ENCODE measurements at regions not wholly inside any gene's neighbourhood (a gene's known extent, or its start where the extent isn't known, plus 50 kb on each side); places are given as distances from the start of the nearest gene placed in this dataset.
"Not testable (repeated sequence)": the region's sequence is repeated elsewhere in the genome, so short reads cannot be mapped to it uniquely, and the experiment has no call there.

DNA sequence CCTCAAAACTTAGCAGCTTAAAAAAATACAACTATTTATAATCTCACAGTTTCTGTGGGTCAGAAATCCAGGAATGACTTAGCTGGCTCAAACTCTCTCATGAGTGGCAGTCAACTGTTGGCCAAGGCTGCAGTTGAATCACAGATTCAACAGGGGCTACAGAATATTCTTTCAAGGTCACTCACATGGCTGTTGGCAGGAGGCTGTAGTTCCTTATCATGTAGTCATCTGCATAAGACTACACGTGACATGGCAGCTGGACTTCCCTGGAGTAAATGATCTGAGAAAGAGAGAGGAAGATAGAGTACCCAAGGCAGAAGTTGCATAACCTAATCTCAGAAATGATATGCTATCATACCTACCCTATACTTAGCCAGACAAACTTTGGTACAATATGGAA lies 75.2 kb upstream of the TSPAN2 start:
- H3K4me3 ChIP-seq (ENCODE audit: low read length in 2 of 2): no peak overlapping the region
- no peaks in the 10 kb centered on the region for H3K9me3 ChIP-seq (ENCODE audit: control insufficient read depth in 2 of 2, insufficient read depth in 1 of 2, low read length in 1 of 2)
- no peak for DNase-seq (ENCODE audit: low read depth in 6 of 9, low spot score in 9 of 9)
- H3K36me3 ChIP-seq (ENCODE audit: control insufficient read depth in 2 of 2, insufficient read depth in 2 of 2, low read length in 1 of 2): no peaks in the 10 kb centered on the region
- no peaks in the 10 kb centered on the region for H3K27me3 ChIP-seq (ENCODE audit: control insufficient read depth in 2 of 2, insufficient read depth in 1 of 2, low read length in 1 of 2)
- WGBS: 98% methylated on average over 1 of the region's 1 CpG
- H3K27ac ChIP-seq (ENCODE audit: low read depth in 1 of 2, low read length in 1 of 2): no peak overlapping the region
- H3K4me1 ChIP-seq (ENCODE audit: control insufficient read depth in 2 of 2, insufficient read depth in 2 of 2, low read length in 2 of 2): no peaks in the 10 kb centered on the region

DNA sequence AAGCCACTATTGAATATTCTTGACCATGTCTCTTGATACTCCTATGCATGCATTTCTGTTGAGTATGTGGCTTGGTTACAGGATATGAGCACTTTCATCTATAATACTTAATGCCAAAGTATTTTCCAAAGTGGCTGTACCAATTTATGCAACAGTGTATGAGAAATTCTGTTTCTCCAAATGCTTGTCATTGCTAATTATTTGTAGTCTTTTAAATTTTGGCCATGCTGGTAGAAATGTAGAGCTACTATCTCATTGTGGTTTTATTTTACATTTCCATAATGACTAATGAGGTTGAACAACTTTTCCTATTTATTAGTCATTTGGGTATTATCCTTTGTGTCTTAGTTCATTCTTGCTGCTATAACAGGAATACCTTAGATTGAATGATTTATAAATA lies 71.4 kb upstream of the TSPAN2 start:
- no peaks in the 10 kb centered on the region for H3K27me3 ChIP-seq (ENCODE audit: control insufficient read depth in 2 of 2, insufficient read depth in 1 of 2, low read length in 1 of 2)
- no peak overlapping the region for H3K27ac ChIP-seq (ENCODE audit: low read depth in 1 of 2, low read length in 1 of 2)
- no peaks in the 10 kb centered on the region for H3K4me1 ChIP-seq (ENCODE audit: control insufficient read depth in 2 of 2, insufficient read depth in 2 of 2, low read length in 2 of 2)
- no peaks in the 10 kb centered on the region for H3K9me3 ChIP-seq (ENCODE audit: control insufficient read depth in 2 of 2, insufficient read depth in 1 of 2, low read length in 1 of 2)
- no peak for DNase-seq (ENCODE audit: low read depth in 6 of 9, low spot score in 9 of 9)
- H3K36me3 ChIP-seq (ENCODE audit: control insufficient read depth in 2 of 2, insufficient read depth in 2 of 2, low read length in 1 of 2): no peaks in the 10 kb centered on the region
- no peak overlapping the region for H3K4me3 ChIP-seq (ENCODE audit: low read length in 2 of 2)

DNA sequence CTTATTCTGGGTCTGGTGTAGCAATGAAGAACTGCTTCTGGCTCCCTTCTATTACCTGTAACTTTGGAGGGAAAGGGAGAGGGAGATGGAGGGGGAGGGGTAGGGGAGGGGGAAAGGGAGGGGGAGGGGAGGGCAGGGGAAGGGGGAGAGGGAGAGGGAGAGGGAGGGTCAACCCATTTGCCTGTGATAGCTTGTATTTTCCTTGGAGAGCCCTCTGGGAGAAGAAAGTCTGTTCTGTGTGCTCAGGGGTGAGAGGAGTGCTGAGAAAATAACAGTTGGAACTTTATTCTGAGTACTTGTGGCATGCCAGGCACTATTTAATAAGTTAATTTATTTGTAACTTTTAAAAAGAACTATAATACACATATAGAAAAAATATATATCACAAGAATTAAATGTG lies 70.7 kb upstream of the TSPAN2 start:
- Histone ChIP-seq H3K9me3 (ENCODE audit: control insufficient read depth in 2 of 2, insufficient read depth in 1 of 2, low read length in 1 of 2) (no peaks in the 10 kb centered on the region), H3K27me3 (ENCODE audit: control insufficient read depth in 2 of 2, insufficient read depth in 1 of 2, low read length in 1 of 2) (no peaks in the 10 kb centered on the region), H3K4me1 (ENCODE audit: control insufficient read depth in 2 of 2, insufficient read depth in 2 of 2, low read length in 2 of 2) (no peaks in the 10 kb centered on the region), H3K27ac (ENCODE audit: low read depth in 1 of 2, low read length in 1 of 2) (no peak overlapping the region), H3K4me3 (ENCODE audit: low read length in 2 of 2) (no peak overlapping the region), H3K36me3 (ENCODE audit: control insufficient read depth in 2 of 2, insufficient read depth in 2 of 2, low read length in 1 of 2) (no peaks in the 10 kb centered on the region)
- no peak for DNase-seq (ENCODE audit: low read depth in 6 of 9, low spot score in 9 of 9)

DNA sequence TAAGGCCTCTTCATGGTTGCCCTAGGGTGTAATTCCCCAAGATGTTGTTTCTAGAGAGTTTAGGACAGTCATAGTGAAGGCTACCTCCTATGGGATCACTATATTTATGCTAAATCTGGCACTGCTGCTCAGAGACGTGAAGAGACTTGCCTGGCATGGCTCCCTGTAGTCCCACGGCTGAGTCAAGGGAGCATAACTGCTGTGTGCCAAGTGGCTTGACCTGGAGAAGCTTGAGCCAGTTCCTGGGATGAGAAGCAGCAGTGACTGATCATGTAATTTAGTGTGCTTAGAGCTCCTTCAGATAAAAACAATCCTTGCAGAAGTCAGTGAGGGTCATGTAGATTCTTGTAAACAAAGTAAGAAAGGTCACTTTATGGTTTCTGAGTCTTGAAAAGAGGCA lies 68.9 kb upstream of the TSPAN2 start:
- Histone ChIP-seq H3K27ac (ENCODE audit: low read depth in 1 of 2, low read length in 1 of 2) (no peak overlapping the region), H3K36me3 (ENCODE audit: control insufficient read depth in 2 of 2, insufficient read depth in 2 of 2, low read length in 1 of 2) (no peaks in the 10 kb centered on the region), H3K27me3 (ENCODE audit: control insufficient read depth in 2 of 2, insufficient read depth in 1 of 2, low read length in 1 of 2) (no peaks in the 10 kb centered on the region), H3K4me3 (ENCODE audit: low read length in 2 of 2) (no peak overlapping the region), H3K9me3 (ENCODE audit: control insufficient read depth in 2 of 2, insufficient read depth in 1 of 2, low read length in 1 of 2) (no peaks in the 10 kb centered on the region), H3K4me1 (ENCODE audit: control insufficient read depth in 2 of 2, insufficient read depth in 2 of 2, low read length in 2 of 2) (no peaks in the 10 kb centered on the region)
- WGBS: 91% methylated on average over 2 of the region's 2 CpGs
- no peak for DNase-seq (ENCODE audit: low read depth in 6 of 9, low spot score in 9 of 9)

DNA sequence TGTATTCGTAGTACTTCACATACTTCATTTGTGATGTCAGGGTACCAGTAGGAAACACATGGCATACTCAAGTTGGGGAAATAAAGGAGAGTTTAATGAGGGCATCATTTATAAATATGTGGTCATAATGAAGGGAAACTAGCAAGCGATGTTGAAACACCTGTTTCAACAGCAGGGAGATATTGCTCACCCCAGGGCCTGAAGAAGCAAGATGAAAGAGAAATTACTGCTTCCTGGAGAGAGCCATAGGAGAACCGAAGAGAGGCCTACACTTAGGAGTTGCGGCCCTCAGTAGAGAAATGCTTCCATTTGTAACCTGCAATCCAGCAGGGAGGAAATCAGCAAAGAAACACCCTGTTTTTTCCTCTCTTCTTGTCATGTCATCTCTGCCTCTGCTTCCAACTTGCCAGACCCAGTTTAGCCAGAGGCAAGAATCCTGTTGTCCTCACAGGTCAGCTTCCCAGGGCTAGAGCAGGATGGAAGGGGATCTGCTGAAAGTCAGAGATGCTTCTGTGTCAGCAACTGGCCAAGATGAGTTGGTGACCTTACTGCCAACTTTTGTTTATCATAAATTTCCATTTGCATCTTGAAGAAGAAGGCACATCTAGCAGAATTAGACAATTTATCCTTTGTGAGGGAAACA lies 67.6 kb upstream of the TSPAN2 start:
- 96% methylated on average over 4 of the region's 4 CpGs for WGBS

DNA sequence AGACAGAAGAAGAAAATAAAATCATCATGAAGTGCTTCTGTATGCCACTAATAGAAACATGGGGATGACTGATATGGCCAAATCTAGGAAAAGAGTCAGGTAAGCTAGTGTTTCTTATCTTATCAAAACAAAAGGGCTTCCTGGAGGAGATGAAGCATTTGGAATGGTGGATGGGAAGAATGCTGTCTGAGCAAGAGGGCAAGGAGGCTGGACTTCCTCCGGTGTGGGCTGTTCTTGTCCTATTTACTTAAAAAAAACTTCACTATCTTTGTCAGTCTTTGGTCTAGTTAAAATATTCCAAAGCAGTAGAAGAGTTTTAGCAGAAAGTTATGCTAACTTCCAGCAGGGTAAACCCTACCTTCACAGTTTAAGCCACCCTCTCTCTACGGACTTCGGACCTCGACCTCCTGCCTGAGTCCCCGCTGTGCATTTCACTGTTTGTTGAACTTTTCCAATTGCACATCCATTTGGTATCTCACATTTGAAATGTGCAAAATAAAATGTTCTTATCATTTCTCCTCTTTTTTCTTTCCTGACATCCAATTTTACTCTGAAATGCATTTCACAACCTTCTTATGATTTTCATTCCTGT lies 64.8 kb upstream of the TSPAN2 start:
- no peak for DNase-seq (ENCODE audit: low read depth in 6 of 9, low spot score in 9 of 9)
- Histone ChIP-seq H3K27me3 (ENCODE audit: control insufficient read depth in 2 of 2, insufficient read depth in 1 of 2, low read length in 1 of 2) (no peaks in the 10 kb centered on the region), H3K27ac (ENCODE audit: low read depth in 1 of 2, low read length in 1 of 2) (no peak overlapping the region), H3K4me1 (ENCODE audit: control insufficient read depth in 2 of 2, insufficient read depth in 2 of 2, low read length in 2 of 2) (no peaks in the 10 kb centered on the region), H3K36me3 (ENCODE audit: control insufficient read depth in 2 of 2, insufficient read depth in 2 of 2, low read length in 1 of 2) (no peaks in the 10 kb centered on the region), H3K4me3 (ENCODE audit: low read length in 2 of 2) (no peak overlapping the region), H3K9me3 (ENCODE audit: control insufficient read depth in 2 of 2, insufficient read depth in 1 of 2, low read length in 1 of 2) (no peaks in the 10 kb centered on the region)
- WGBS: 93% methylated on average over 5 of the region's 5 CpGs

More for the DNA sequence above, 67.6 kb upstream of the TSPAN2 start:
- Histone ChIP-seq H3K27ac (ENCODE audit: low read depth in 1 of 2, low read length in 1 of 2) (no peak overlapping the region), H3K27me3 (ENCODE audit: control insufficient read depth in 2 of 2, insufficient read depth in 1 of 2, low read length in 1 of 2) (no peaks in the 10 kb centered on the region), H3K36me3 (ENCODE audit: control insufficient read depth in 2 of 2, insufficient read depth in 2 of 2, low read length in 1 of 2) (no peaks in the 10 kb centered on the region), H3K4me3 (ENCODE audit: low read length in 2 of 2) (no peak overlapping the region), H3K9me3 (ENCODE audit: control insufficient read depth in 2 of 2, insufficient read depth in 1 of 2, low read length in 1 of 2) (no peaks in the 10 kb centered on the region), H3K4me1 (ENCODE audit: control insufficient read depth in 2 of 2, insufficient read depth in 2 of 2, low read length in 2 of 2) (no peaks in the 10 kb centered on the region)
- DNase-seq (ENCODE audit: low read depth in 6 of 9, low spot score in 9 of 9): no peak

DNA sequence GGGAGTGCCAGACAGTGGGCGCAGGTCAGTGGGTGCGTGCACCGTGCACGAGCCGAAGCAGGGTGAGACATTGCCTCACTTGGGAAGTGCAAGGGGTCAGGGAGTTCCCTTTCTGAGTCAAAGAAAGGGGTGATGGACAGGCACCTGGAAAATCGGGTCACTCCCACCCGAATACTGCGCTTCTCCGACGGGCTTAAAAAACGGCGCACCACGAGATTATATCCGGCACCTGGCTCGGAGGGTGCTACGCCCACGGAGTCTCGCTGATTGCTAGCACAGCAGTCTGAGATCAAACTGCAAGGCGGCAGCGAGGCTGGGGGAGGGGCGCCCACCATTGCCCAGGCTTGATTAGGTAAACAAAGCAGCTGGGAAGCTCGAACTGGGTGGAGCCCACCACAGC lies 58.6 kb upstream of the TSPAN2 start:
- H3K36me3 ChIP-seq (ENCODE audit: control insufficient read depth in 2 of 2, insufficient read depth in 2 of 2, low read length in 1 of 2); H3K27me3 ChIP-seq (ENCODE audit: control insufficient read depth in 2 of 2, insufficient read depth in 1 of 2, low read length in 1 of 2); DNase-seq (ENCODE audit: low read depth in 6 of 9, low spot score in 9 of 9); H3K4me1 ChIP-seq (ENCODE audit: control insufficient read depth in 2 of 2, insufficient read depth in 2 of 2, low read length in 2 of 2); H3K9me3 ChIP-seq (ENCODE audit: control insufficient read depth in 2 of 2, insufficient read depth in 1 of 2, low read length in 1 of 2); H3K27ac ChIP-seq (ENCODE audit: low read depth in 1 of 2, low read length in 1 of 2); H3K4me3 ChIP-seq (ENCODE audit: low read length in 2 of 2): not testable (repeated sequence)
- 21% methylated on average over 20 of the region's 22 CpGs for WGBS

DNA sequence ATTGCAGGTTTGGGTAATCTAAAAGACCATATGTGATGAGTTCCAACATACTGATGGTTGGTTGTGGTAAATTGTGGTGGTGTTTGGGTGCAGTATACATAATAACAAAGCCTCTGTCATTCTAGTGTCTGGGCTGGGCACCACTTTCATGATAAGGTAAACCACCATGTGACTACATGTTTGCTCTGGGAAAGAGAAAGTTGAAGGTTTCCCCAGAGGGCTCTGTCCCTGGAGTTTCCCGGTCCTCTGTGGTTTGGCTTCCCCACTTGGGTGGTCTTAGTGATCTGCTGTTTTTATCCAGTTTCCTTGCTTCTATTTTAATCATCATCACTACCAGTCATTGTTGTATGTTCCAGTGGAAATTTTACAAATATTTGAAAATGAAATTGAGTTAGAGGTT lies 55.9 kb upstream of the TSPAN2 start:
- Histone ChIP-seq H3K4me1 (ENCODE audit: control insufficient read depth in 2 of 2, insufficient read depth in 2 of 2, low read length in 2 of 2) (peaks cover 0 to 4% of the 10 kb centered on the region in 2 donors), H3K9me3 (ENCODE audit: control insufficient read depth in 2 of 2, insufficient read depth in 1 of 2, low read length in 1 of 2) (no peaks in the 10 kb centered on the region), H3K27ac (ENCODE audit: low read depth in 1 of 2, low read length in 1 of 2) (no peak overlapping the region), H3K4me3 (ENCODE audit: low read length in 2 of 2) (no peak overlapping the region), H3K27me3 (ENCODE audit: control insufficient read depth in 2 of 2, insufficient read depth in 1 of 2, low read length in 1 of 2) (no peaks in the 10 kb centered on the region), H3K36me3 (ENCODE audit: control insufficient read depth in 2 of 2, insufficient read depth in 2 of 2, low read length in 1 of 2) (no peaks in the 10 kb centered on the region)
- 74% methylated on average over 1 of the region's 1 CpG for WGBS
- no peak for DNase-seq (ENCODE audit: low read depth in 6 of 9, low spot score in 9 of 9)

DNA sequence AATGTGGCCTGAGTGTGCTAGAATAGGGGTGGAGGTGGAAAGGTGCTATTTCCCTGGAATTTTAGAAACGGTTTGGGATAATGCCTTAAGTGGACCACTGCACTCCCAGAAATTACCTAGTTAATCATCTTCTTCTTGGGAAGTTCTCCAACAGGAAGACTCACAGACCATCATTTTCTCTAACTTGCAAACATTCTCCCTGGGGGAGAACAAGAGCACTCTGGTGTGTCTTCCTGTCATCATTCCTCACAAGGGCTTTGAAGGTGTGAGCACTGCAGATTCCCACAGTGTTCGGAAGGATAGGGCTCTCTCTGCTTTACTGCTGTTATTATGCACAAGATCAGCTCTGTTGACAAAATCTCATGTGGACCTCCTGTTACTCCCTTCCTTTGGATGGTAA lies 54.9 kb upstream of the TSPAN2 start:
- no peaks in the 10 kb centered on the region for H3K9me3 ChIP-seq (ENCODE audit: control insufficient read depth in 2 of 2, insufficient read depth in 1 of 2, low read length in 1 of 2)
- H3K36me3 ChIP-seq (ENCODE audit: control insufficient read depth in 2 of 2, insufficient read depth in 2 of 2, low read length in 1 of 2): no peaks in the 10 kb centered on the region
- no peak overlapping the region for H3K27ac ChIP-seq (ENCODE audit: low read depth in 1 of 2, low read length in 1 of 2)
- H3K4me1 ChIP-seq (ENCODE audit: control insufficient read depth in 2 of 2, insufficient read depth in 2 of 2, low read length in 2 of 2): peaks cover 0 to 4% of the 10 kb centered on the region in 2 donors
- no peaks in the 10 kb centered on the region for H3K27me3 ChIP-seq (ENCODE audit: control insufficient read depth in 2 of 2, insufficient read depth in 1 of 2, low read length in 1 of 2)
- WGBS: over 99% methylated on average over 2 of the region's 2 CpGs
- no peak overlapping the region for H3K4me3 ChIP-seq (ENCODE audit: low read length in 2 of 2)
- DNase-seq (ENCODE audit: low read depth in 6 of 9, low spot score in 9 of 9): no peak

All from thymus (tissue), 11 donors.